ENCODE measurements at regions not wholly inside any gene's neighbourhood (a gene's known extent, or its start where the extent isn't known, plus 50 kb on each side); places are given as distances from the start of the nearest gene placed in this dataset.

DNA sequence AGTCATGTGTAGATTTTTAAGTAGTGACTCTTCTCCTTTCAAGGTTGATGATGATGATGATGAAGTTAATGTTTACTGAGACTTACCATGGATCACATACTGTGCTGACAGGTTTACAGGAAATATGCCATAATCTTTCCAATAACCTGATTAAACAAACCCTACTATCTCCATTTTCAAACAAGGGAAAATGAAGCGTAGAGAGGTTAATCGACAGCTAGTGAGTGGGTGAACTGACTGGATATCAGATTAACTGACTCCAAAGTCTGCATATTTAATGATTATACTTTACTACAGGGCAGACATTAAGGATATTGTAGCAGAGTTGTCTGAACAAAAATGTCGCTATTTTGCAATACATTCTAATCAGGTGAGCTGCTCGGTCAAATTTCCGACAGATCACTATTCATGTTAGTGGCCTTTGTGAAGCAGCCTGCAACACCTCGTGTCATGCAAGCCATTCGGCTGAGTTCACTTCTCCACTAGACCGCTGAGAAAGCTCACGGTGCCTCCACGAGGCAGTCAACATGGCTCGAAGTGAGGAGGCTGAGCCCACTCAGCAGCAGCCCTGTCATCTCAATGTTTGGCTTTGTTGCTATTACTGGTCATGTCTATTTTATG, 264.2 kb downstream of the NFKBIZ start:
- Histone ChIP-seq H3K36me3 (ENCODE audit: insufficient read depth, low read length) (no peaks in the 10 kb centered on the region), H3K4me3 (ENCODE audit: low read depth, low read length, poor library complexity, severe bottlenecking) (no peak overlapping the region), H3K9me3 (ENCODE audit: low read length) (no peaks in the 10 kb centered on the region), H3K4me1 (ENCODE audit: insufficient read depth, low read length, poor library complexity, severe bottlenecking) (no peaks in the 10 kb centered on the region), H3K27ac (ENCODE audit: low read depth, low read length, poor library complexity, severe bottlenecking) (no peak overlapping the region), H3K4me2 (ENCODE audit: low read length) (no peak overlapping the region), H2AFZ (ENCODE audit: low read length) (no peak overlapping the region), H4K20me1 (ENCODE audit: insufficient read depth, low read length) (no peaks in the 10 kb centered on the region), H3K9me2 (ENCODE audit: insufficient read depth, low read length) (no peaks in the 10 kb centered on the region), H3K79me2 (ENCODE audit: insufficient read depth, low read depth, low read length) (no peaks in the 10 kb centered on the region)
- ChIA-PET POLR2A (interaction anchor here (0.6 to 1.2 kb wide), 4 partner anchors 13 to 29 kb away, joined by 3 read pairs; no protein-coding TSS in a partner anchor), CTCF (ENCODE audit: unreplicated experiment) (no interaction called here)
- no peak for DNase-seq (ENCODE audit: low spot score)
- intact Hi-C loops (cut with micrococcal nuclease; ENCODE audit: unreplicated experiment), result no loop called here
- BruUV-seq (replicated peaks), result no TSS peak
- TF ChIP-seq, protein P1, sequence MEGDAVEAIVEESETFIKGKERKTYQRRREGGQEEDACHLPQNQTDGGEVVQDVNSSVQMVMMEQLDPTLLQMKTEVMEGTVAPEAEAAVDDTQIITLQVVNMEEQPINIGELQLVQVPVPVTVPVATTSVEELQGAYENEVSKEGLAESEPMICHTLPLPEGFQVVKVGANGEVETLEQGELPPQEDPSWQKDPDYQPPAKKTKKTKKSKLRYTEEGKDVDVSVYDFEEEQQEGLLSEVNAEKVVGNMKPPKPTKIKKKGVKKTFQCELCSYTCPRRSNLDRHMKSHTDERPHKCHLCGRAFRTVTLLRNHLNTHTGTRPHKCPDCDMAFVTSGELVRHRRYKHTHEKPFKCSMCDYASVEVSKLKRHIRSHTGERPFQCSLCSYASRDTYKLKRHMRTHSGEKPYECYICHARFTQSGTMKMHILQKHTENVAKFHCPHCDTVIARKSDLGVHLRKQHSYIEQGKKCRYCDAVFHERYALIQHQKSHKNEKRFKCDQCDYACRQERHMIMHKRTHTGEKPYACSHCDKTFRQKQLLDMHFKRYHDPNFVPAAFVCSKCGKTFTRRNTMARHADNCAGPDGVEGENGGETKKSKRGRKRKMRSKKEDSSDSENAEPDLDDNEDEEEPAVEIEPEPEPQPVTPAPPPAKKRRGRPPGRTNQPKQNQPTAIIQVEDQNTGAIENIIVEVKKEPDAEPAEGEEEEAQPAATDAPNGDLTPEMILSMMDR (conservative IDR thresholded peaks at IDR 0.05; ENCODE audit: low read length), result no peak
- no peak for TF ChIP-seq EZH2phosphoT487 (IDR thresholded peaks at IDR 0.05; ENCODE audit: borderline replicate concordance, low read depth, low read length)

DNA sequence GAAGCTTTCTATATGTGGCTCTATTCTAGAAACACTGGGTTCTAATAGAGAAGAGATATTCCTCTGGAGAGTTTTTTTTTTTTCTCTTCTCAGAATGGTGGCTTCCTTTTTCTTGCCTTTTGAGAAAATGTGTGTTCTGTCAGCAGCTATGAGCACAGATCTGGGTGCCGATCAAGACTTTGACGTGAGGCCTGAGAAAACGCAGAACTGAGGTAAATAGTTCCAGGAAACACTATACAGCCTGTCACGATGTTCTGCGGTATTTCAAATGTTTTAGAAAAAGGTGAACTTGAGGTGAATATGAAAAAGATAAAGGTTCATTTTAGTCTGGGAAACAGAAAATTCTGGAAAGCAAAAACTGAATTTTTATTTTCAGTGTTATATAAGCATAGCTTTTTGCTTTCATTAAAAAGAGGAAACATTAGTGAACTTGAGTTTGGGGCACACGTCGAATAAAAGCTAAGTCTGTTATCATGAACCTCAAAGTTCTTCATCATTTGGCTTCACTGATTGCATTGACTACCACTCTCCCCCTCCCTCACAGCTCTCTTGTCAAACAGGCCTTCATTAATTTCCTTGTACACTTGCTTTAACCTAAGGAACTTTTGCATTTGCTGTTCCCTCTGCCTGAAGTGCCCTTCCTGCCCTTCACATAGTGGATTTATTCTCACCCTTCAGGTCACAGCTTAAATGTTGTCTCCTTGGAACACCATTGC, 265.1 kb downstream of the NFKBIZ start:
- ChIA-PET CTCF (ENCODE audit: unreplicated experiment) (no interaction called here), POLR2A (interaction anchor here (1.0 to 1.2 kb wide), 3 partner anchors 12 to 30 kb away, joined by 3 read pairs; no protein-coding TSS in a partner anchor)
- Histone ChIP-seq H3K9me3 (ENCODE audit: low read length) (no peaks in the 10 kb centered on the region), H4K20me1 (ENCODE audit: insufficient read depth, low read length) (no peaks in the 10 kb centered on the region), H3K9me2 (ENCODE audit: insufficient read depth, low read length) (no peaks in the 10 kb centered on the region), H3K4me3 (ENCODE audit: low read depth, low read length, poor library complexity, severe bottlenecking) (no peak overlapping the region), H3K36me3 (ENCODE audit: insufficient read depth, low read length) (no peaks in the 10 kb centered on the region), H2AFZ (ENCODE audit: low read length) (no peak overlapping the region), H3K27ac (ENCODE audit: low read depth, low read length, poor library complexity, severe bottlenecking) (no peak overlapping the region), H3K4me2 (ENCODE audit: low read length) (no peak overlapping the region), H3K79me2 (ENCODE audit: insufficient read depth, low read depth, low read length) (no peaks in the 10 kb centered on the region), H3K4me1 (ENCODE audit: insufficient read depth, low read length, poor library complexity, severe bottlenecking) (no peaks in the 10 kb centered on the region)
- intact Hi-C loops (cut with micrococcal nuclease; ENCODE audit: unreplicated experiment), result no loop called here
- no peak for DNase-seq (ENCODE audit: low spot score)
- no TSS peak for BruUV-seq (replicated peaks)
- TF ChIP-seq EZH2phosphoT487 (IDR thresholded peaks at IDR 0.05; ENCODE audit: borderline replicate concordance, low read depth, low read length), result no peak
- TF ChIP-seq, protein P1 (conservative IDR thresholded peaks at IDR 0.05; ENCODE audit: low read length), result no peak

DNA sequence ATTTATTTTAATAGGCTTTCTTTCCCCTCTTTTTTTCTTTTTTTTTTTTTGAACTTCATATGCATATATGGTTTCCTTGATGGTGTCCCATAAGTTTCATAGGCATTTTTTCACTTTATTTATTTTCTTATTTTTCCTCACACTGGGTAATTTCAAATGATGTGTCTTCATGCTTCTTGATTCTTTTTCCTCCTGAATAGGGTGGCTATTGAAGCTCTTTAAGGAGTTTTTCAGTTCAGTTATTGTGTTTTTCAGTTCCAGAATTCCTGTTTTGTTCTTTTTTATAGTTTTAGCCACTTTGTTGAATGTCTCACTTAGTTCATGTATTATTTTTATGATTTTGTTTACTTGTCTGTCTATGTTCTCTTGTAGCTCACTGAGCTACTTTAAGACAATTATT, 273.2 kb downstream of the NFKBIZ start:
- H3K4me1 ChIP-seq (ENCODE audit: insufficient read depth, low read length, poor library complexity, severe bottlenecking), result no peaks in the 10 kb centered on the region
- H3K36me3 ChIP-seq (ENCODE audit: insufficient read depth, low read length), result no peaks in the 10 kb centered on the region
- H3K9me3 ChIP-seq (ENCODE audit: low read length), result peaks cover 5% of the 10 kb centered on the region; the same call in 1 of the 2 replicates
- ChIA-PET CTCF (ENCODE audit: unreplicated experiment) (no interaction called here), POLR2A (interaction anchor here (0.6 to 1.1 kb wide), 3 partner anchors 37 to 515 kb away, joined by 3 read pairs; no protein-coding TSS in a partner anchor)
- no peak overlapping the region for H3K4me2 ChIP-seq (ENCODE audit: low read length)
- H3K27ac ChIP-seq (ENCODE audit: low read depth, low read length, poor library complexity, severe bottlenecking), result no peak overlapping the region
- TF ChIP-seq, protein P1 (conservative IDR thresholded peaks at IDR 0.05; ENCODE audit: low read length), result no peak
- TF ChIP-seq EZH2phosphoT487 (IDR thresholded peaks at IDR 0.05; ENCODE audit: borderline replicate concordance, low read depth, low read length), result no peak
- no peaks in the 10 kb centered on the region for H3K79me2 ChIP-seq (ENCODE audit: insufficient read depth, low read depth, low read length)
- intact Hi-C loops (cut with micrococcal nuclease; ENCODE audit: unreplicated experiment), result no loop called here
- BruUV-seq (replicated peaks), result no TSS peak
- H4K20me1 ChIP-seq (ENCODE audit: insufficient read depth, low read length), result no peaks in the 10 kb centered on the region
- no peak overlapping the region for H3K4me3 ChIP-seq (ENCODE audit: low read depth, low read length, poor library complexity, severe bottlenecking)
- no peak overlapping the region for H2AFZ ChIP-seq (ENCODE audit: low read length)
- no peak for DNase-seq (ENCODE audit: low spot score)
- H3K9me2 ChIP-seq (ENCODE audit: insufficient read depth, low read length), result no peaks in the 10 kb centered on the region
